Activated T-helper 1 cell treated with anti-CD3 and anti-CD28 coated beads, Interleukin-12 subunit alpha, Interleukin-12 subunit beta, Interleukin-2, Interleukin-4 antibody, amounts not matched to agents 30 ng/mL and 10 ng/mL and 1 ng/mL, durations not matched to agents 14 hours and 24 hours and 36 hours (primary cell): ENCODE measurements at regions not wholly inside any gene's neighbourhood (a gene's known extent, or its start where the extent isn't known, plus 50 kb on each side); places are given as distances from the start of the nearest gene placed in this dataset.
"Not testable (repeated sequence)": the region's sequence is repeated elsewhere in the genome, so short reads cannot be mapped to it uniquely, and the experiment has no call there.

Experiments used
- DNase-seq: peaks from one replicate; pipeline ENCODE4 v3.0.0; 2021; ENCODE audit warnings: low spot score
- H3K27ac Mint-ChIP-seq: one replicate; pipeline ENCODE4 v1.8.0; 2021; ENCODE audit warnings: mild to moderate bottlenecking, mixed read lengths
- H3K27me3 Mint-ChIP-seq: one replicate; pipeline ENCODE4 v1.8.0; 2022; ENCODE audit warnings: mild to moderate bottlenecking, moderate library complexity, mixed read lengths; ENCODE audit not compliant: insufficient read depth
- H3K36me3 Mint-ChIP-seq: one replicate; pipeline ENCODE4 v1.8.0; 2021; ENCODE audit warnings: low read depth, mixed read lengths
- H3K4me1 Mint-ChIP-seq: one replicate; pipeline ENCODE4 v1.8.0; 2021; ENCODE audit warnings: low read depth, mixed read lengths
- H3K4me3 Mint-ChIP-seq: one replicate; pipeline ENCODE4 v1.8.0; 2021; ENCODE audit warnings: mild to moderate bottlenecking, moderate library complexity, mixed read lengths
- H3K9me3 Mint-ChIP-seq: one replicate; pipeline ENCODE4 v1.8.0; 2021; ENCODE audit warnings: mixed read lengths
- intact Hi-C: fragments of 100-400 bp; cut with micrococcal nuclease; formaldehyde crosslinking; loops from one replicate; pipeline ENCODE4 v1.15.1; 2024

DNA sequence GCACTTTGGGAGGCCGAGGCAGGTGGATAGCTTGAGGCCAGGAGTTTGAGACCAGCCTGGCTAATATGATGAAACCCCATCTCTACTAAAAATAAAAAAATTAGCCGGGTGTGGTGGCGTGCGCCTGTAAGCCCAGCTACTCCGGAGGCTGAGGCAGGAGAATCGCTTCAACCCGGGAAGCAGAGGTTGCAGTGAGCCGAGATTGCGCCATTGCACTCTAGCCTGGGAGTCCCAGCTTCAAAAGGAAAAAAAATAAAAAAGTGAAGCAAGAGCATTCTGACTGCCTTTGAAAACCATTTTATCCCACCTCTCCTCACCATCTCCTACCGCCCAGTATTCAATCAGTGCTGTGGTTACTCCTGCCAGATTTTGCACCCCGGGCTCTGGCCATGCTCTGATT lies 50.5 kb upstream of the AKIRIN2 start:
- DNase-seq, intact Hi-C loops, H3K27ac Mint-ChIP-seq, H3K27me3 Mint-ChIP-seq, H3K36me3 Mint-ChIP-seq, H3K9me3 Mint-ChIP-seq, H3K4me3 Mint-ChIP-seq: not testable (repeated sequence)
- H3K4me1 Mint-ChIP-seq, result peaks cover 17% of the 10 kb centered on the region
